Left lung (tissue), 4 donors: ENCODE measurements at regions not wholly inside any gene's neighbourhood (a gene's known extent, or its start where the extent isn't known, plus 50 kb on each side); places are given as distances from the start of the nearest gene placed in this dataset.

Experiments used
- ATAC-seq: fragments of 200-7000 bp; cut with Tn5 transposase; one replicate; pipeline ENCODE4 v1.9.1; 2020; ENCODE audit warnings: moderate library complexity
- DNase-seq, 4 donors: peaks; one replicate each; pipeline ENCODE4 v3.0.0-alpha.2; 2013 to 2020
- H3K27ac ChIP-seq, 2 donors: fragments of 200-600 bp; sonication (generic) in 1 of 2; one replicate each; pipeline versions ENCODE4 v1.5.0 to v1.8.0; 2020 to 2021
- H3K27me3 ChIP-seq, 2 donors: fragments of 200-600 bp; sonication (generic) in 1 of 2; one replicate each; pipeline versions ENCODE4 v1.5.0 to v1.8.0; 2020 to 2021
- H3K36me3 ChIP-seq, 2 donors: fragments of 200-600 bp; sonication (generic) in 1 of 2; one replicate each; pipeline versions ENCODE4 v1.5.0 to v1.8.0; 2020 to 2021
- H3K4me1 ChIP-seq, 2 donors: fragments of 200-600 bp; one replicate each; pipeline ENCODE4 v1.8.0; 2021
- H3K4me3 ChIP-seq, 2 donors: fragments of 200-600 bp; sonication (generic) in 1 of 2; one replicate each; pipeline versions ENCODE4 v1.5.0 to v1.8.0; 2020 to 2021; ENCODE audit warnings: mild to moderate bottlenecking in 1 of 2
- H3K9me3 ChIP-seq, 2 donors: fragments of 200-600 bp; sonication (generic) in 1 of 2; one replicate each; pipeline versions ENCODE4 v1.5.0 to v1.8.0; 2020 to 2021
- intact Hi-C, 2 donors: fragments of 100-400 bp; cut with DNase I; formaldehyde crosslinking; loops; one replicate each; pipeline versions ENCODE4 v1.11.2 to v1.14.2; 2022
- TF ChIP-seq, protein P1 (sequence below), 2 donors: fragments of 200-600 bp; sonication (generic) in 1 of 2; IDR thresholded peaks; one replicate each; pipeline versions ENCODE4 v1.5.0 to v1.8.0; 2021; ENCODE audit warnings: antibody characterized with exemption in 2 of 2
- donor health status: DM: no; HTN: yes; CAD: no.
- donor health status: DM: no; HTN: no; CAD: no.

DNA sequence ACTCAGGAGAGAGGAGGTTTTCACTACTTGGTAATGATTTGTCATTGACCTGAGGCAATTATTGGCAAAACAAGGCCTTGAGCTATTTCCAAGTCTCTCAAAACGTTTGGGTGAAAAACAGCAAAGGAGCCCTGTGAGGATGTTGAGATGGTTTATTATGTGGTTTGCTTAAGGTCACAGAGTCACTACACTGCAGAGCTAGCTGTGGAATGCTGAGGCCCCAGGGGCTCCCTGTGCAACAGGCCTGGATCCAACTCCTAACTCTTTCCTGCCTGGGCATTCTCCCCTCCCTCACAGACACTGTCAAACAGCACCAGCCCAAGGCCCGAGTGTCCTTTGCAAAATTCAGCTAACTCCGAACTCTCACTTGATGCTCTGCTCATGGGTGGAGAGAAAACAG lies 754.6 kb upstream of the SOX11 start:
- intact Hi-C loops, result no loop called here
- TF ChIP-seq, protein P1, sequence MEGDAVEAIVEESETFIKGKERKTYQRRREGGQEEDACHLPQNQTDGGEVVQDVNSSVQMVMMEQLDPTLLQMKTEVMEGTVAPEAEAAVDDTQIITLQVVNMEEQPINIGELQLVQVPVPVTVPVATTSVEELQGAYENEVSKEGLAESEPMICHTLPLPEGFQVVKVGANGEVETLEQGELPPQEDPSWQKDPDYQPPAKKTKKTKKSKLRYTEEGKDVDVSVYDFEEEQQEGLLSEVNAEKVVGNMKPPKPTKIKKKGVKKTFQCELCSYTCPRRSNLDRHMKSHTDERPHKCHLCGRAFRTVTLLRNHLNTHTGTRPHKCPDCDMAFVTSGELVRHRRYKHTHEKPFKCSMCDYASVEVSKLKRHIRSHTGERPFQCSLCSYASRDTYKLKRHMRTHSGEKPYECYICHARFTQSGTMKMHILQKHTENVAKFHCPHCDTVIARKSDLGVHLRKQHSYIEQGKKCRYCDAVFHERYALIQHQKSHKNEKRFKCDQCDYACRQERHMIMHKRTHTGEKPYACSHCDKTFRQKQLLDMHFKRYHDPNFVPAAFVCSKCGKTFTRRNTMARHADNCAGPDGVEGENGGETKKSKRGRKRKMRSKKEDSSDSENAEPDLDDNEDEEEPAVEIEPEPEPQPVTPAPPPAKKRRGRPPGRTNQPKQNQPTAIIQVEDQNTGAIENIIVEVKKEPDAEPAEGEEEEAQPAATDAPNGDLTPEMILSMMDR (IDR thresholded peaks at IDR 0.05), result no peak
- Histone ChIP-seq H3K9me3 (peaks cover 0 to 7% of the 10 kb centered on the region in 2 donors), H3K27ac (no peak overlapping the region), H3K36me3 (no peaks in the 10 kb centered on the region), H3K4me3 (no peak overlapping the region), H3K27me3 (no peaks in the 10 kb centered on the region), H3K4me1 (no peaks in the 10 kb centered on the region)
- ATAC-seq, result no peak
- no peak for DNase-seq

DNA sequence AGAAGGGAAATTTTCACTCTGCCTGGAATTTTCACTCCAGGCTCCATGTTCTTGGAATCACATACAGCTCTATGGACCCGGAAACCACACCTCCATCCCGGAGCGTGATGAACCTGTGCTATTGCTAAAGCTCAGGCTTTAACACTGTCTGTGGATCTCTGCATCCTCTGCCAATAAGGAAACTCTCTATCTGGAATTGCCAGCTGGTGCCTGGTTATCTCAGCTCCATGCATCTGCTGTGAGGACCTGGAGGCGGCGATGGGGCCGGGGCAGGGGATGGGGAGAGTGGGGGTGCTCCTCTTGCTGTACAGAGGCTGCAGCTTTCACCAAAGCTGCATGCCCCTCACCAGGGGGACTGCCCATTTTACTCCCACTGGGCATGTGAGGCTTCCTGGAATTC lies 754.0 kb upstream of the SOX11 start:
- TF ChIP-seq, protein P1 (IDR thresholded peaks at IDR 0.05), result no peak
- Histone ChIP-seq H3K9me3 (peaks cover 0 to 7% of the 10 kb centered on the region in 2 donors), H3K27ac (no peak overlapping the region), H3K4me1 (no peaks in the 10 kb centered on the region), H3K4me3 (no peak overlapping the region), H3K36me3 (no peaks in the 10 kb centered on the region), H3K27me3 (no peaks in the 10 kb centered on the region)
- no peak for ATAC-seq
- intact Hi-C loops, result no loop called here
- DNase-seq, result no peak

DNA sequence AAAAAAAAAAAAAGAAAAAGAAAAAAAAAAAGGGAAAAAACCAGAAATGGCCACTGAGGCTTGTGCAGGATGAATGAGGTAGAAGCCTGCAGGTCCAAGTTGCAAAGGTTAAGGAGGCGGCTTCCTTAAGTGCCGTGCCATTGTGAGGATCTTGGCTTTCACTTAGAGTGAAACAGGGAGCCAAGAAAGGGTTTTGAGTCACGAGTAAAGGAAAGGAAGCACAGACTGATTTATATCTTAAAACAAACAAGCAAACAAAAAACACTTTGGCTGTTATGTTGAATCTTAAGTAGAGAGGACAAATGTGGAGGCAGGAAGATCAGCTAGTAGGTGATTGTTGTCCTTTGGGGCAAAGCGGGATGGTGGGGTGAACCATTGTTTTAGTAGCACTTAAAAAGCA lies 749.7 kb upstream of the SOX11 start:
- no peaks in the 10 kb centered on the region for H3K4me1 ChIP-seq
- peaks cover 0 to 2% of the 10 kb centered on the region in 2 donors for H3K9me3 ChIP-seq
- H3K27ac ChIP-seq, result no peak overlapping the region
- H3K4me3 ChIP-seq, result no peak overlapping the region
- H3K27me3 ChIP-seq, result no peaks in the 10 kb centered on the region
- intact Hi-C loops, result no loop called here
- ATAC-seq (no peak), DNase-seq (no peak)
- TF ChIP-seq, protein P1 (IDR thresholded peaks at IDR 0.05), result no peak
- H3K36me3 ChIP-seq, result no peaks in the 10 kb centered on the region

DNA sequence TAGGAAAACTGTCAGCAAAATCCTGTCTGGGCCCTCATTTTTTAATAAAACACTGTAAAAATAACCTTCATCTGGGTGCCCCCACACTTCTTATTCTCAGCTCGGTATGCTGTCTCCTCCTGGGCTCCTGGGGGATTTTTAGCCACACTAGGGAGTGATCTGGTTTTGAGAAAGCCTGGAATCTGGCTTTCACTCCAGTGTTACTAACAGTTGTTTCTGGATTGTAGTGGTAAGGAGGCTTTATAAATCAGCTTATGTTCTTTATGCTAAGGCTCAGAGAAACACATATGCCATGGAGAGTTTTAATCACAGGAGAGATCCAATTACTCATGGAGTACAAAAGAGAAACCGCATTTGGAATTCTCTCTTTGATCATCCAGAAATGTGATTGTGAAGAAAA lies 744.3 kb upstream of the SOX11 start:
- H3K9me3 ChIP-seq, result peaks cover 0 to 2% of the 10 kb centered on the region in 2 donors
- H3K4me1 ChIP-seq, result no peaks in the 10 kb centered on the region
- intact Hi-C loops, result no loop called here
- DNase-seq (no peak), ATAC-seq (no peak)
- no peak overlapping the region for H3K27ac ChIP-seq
- H3K27me3 ChIP-seq, result no peaks in the 10 kb centered on the region
- TF ChIP-seq, protein P1 (IDR thresholded peaks at IDR 0.05), result no peak
- H3K4me3 ChIP-seq, result no peak overlapping the region
- no peaks in the 10 kb centered on the region for H3K36me3 ChIP-seq

DNA sequence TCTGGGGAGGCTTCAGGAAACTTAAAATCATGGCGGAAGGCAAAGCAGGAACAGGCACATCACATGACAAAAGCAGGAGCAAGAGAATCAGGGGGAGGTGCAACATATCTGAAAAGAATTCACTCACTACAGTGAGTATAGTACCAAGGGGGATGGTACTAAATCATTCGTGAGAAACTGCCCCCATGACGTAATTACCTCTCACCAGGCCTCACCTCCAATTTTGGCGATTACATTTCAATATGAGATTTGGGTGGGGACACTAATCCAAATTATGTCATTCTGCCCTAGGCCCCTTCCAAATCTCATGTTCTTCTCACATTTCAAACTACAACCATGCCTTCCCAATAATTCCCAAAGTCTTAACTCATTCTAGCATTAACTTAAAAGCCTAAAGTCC lies 740.8 kb upstream of the SOX11 start:
- ATAC-seq (no peak), DNase-seq (no peak)
- Histone ChIP-seq H3K4me1 (no peaks in the 10 kb centered on the region), H3K36me3 (no peaks in the 10 kb centered on the region), H3K9me3 (no peaks in the 10 kb centered on the region), H3K27me3 (no peaks in the 10 kb centered on the region), H3K27ac (no peak overlapping the region), H3K4me3 (no peak overlapping the region)
- intact Hi-C loops, result no loop called here
- TF ChIP-seq, protein P1 (IDR thresholded peaks at IDR 0.05), result no peak
